Endodermal cell (in vitro differentiated cells): ENCODE measurements at regions not wholly inside any gene's neighbourhood (a gene's known extent, or its start where the extent isn't known, plus 50 kb on each side); places are given as distances from the start of the nearest gene placed in this dataset.

Experiments used
- DNase-seq: peaks from one replicate; pipeline ENCODE4 v3.0.0-alpha.2; 2017
- H3K27ac ChIP-seq: 2 replicates; pipeline ENCODE4 v1.5.1; 2013; ENCODE audit warnings: mild to moderate bottlenecking, low read depth, low read length, moderate library complexity
- H3K27me3 ChIP-seq: 2 replicates; pipeline ENCODE4 v1.6.1; 2013; ENCODE audit warnings: mild to moderate bottlenecking, low read length, moderate library complexity; ENCODE audit not compliant: insufficient read depth, control insufficient read depth, poor library complexity, severe bottlenecking
- H3K36me3 ChIP-seq: 2 replicates; pipeline ENCODE4 v1.7.0; 2013; ENCODE audit warnings: mild to moderate bottlenecking, low read length, moderate library complexity; ENCODE audit not compliant: control insufficient read depth, insufficient read depth
- H3K4me1 ChIP-seq: one replicate; pipeline ENCODE4 v1.7.0; 2013; ENCODE audit warnings: low read length; ENCODE audit not compliant: control insufficient read depth, insufficient read depth
- H3K4me3 ChIP-seq: 2 replicates; pipeline ENCODE4 v1.5.1; 2013; ENCODE audit warnings: mild to moderate bottlenecking, low read length, moderate library complexity
- H3K9ac ChIP-seq: 2 replicates; pipeline ENCODE4 v1.6.1; 2013; ENCODE audit warnings: mild to moderate bottlenecking, low read length, moderate library complexity; ENCODE audit not compliant: poor library complexity, severe bottlenecking; ENCODE audit errors: extremely low read depth
- H3K9me3 ChIP-seq: 2 replicates; pipeline ENCODE4 v1.6.1; 2013; ENCODE audit warnings: mild to moderate bottlenecking, low read length, moderate library complexity; ENCODE audit not compliant: control insufficient read depth
- H3K27ac Mint-ChIP-seq: 2 replicates; pipeline ENCODE4 v1.8.0; 2020; ENCODE audit warnings: mixed read lengths
- H3K27me3 Mint-ChIP-seq: 2 replicates; pipeline ENCODE4 v1.8.0; 2021; ENCODE audit warnings: mild to moderate bottlenecking, mixed read lengths; ENCODE audit not compliant: insufficient read depth
- H3K36me3 Mint-ChIP-seq: 2 replicates; pipeline ENCODE4 v1.8.0; 2020; ENCODE audit warnings: low read depth, mixed read lengths
- H3K4me1 Mint-ChIP-seq: 2 replicates; pipeline ENCODE4 v1.8.0; 2020; ENCODE audit warnings: mixed read lengths
- H3K4me3 Mint-ChIP-seq: 2 replicates; pipeline ENCODE4 v1.8.0; 2020; ENCODE audit warnings: mild to moderate bottlenecking, moderate library complexity, mixed read lengths
- H3K9me3 Mint-ChIP-seq: 2 replicates; pipeline ENCODE4 v1.8.0; 2020; ENCODE audit warnings: mild to moderate bottlenecking, mixed read lengths
- CTCF ChIP-seq: fragments of 200-600 bp; sonication (generic); conservative IDR thresholded peaks from 2 replicates; pipeline ENCODE4 v1.5.0; 2021; ENCODE audit warnings: antibody characterized with exemption, mild to moderate bottlenecking
- WGBS, 2 experiments: methylation state at CpG; one replicate each; pipeline versions ENCODE4 v1.1.5 to v1.1.7; 2013; ENCODE audit warnings: missing lambda C conversion rate in 2 of 2, mixed read lengths in 1 of 2; ENCODE audit not compliant: insufficient coverage in 1 of 2, insufficient read length in 1 of 2; 5-methylcytosine and 5-hydroxymethylcytosine counted together

GRCh38 chr2:34627003-34627402 is 1027.9 kb upstream of the FAM98A start:
- H3K36me3 Mint-ChIP-seq: no peaks in the 10 kb centered on the region
- Histone ChIP-seq H3K9ac (no peak overlapping the region), H3K4me1 (no peaks in the 10 kb centered on the region), H3K4me3 (no peak overlapping the region), H3K9me3 (no peaks in the 10 kb centered on the region), H3K27ac (no peak overlapping the region), H3K36me3 (no peaks in the 10 kb centered on the region), H3K27me3 (no peaks in the 10 kb centered on the region)
- TF ChIP-seq CTCF: no peak
- no peak for DNase-seq
- H3K27me3 Mint-ChIP-seq: no peaks in the 10 kb centered on the region
- H3K27ac Mint-ChIP-seq: no peak overlapping the region
- 79 to 89% methylated on average over 2 to 3 of the region's 3 CpGs for WGBS, 2 experiments
- no peaks in the 10 kb centered on the region for H3K4me1 Mint-ChIP-seq
- H3K4me3 Mint-ChIP-seq: no peak overlapping the region
- no peaks in the 10 kb centered on the region for H3K9me3 Mint-ChIP-seq

- WGBS, 2 experiments: 95% methylated on average over 4 of the region's 4 CpGs; no CpG with 5 or more reads in 1 of the 2 experiments
- TF ChIP-seq CTCF: no peak
Measured at GRCh38 chr2:34604164-34604563, 1005.1 kb upstream of the FAM98A start.

GRCh38 chr2:34602262-34602661 is 1003.2 kb upstream of the FAM98A start:
- Histone ChIP-seq H3K36me3 (no peaks in the 10 kb centered on the region), H3K9me3 (no peaks in the 10 kb centered on the region), H3K27me3 (no peaks in the 10 kb centered on the region), H3K4me1 (no peaks in the 10 kb centered on the region), H3K9ac (no peak overlapping the region), H3K27ac (no peak overlapping the region), H3K4me3 (no peak overlapping the region)
- no peak for DNase-seq
- Mint-ChIP-seq H3K36me3 (no peaks in the 10 kb centered on the region), H3K9me3 (no peaks in the 10 kb centered on the region), H3K27me3 (no peaks in the 10 kb centered on the region), H3K4me3 (no peak overlapping the region), H3K4me1 (no peaks in the 10 kb centered on the region), H3K27ac (no peak overlapping the region)
- 91 to 100% methylated on average over 1 to 3 of the region's 3 CpGs for WGBS, 2 experiments
- no peak for TF ChIP-seq CTCF

More at GRCh38 chr2:34604164-34604563, 1005.1 kb upstream of the FAM98A start:
- H3K9me3 Mint-ChIP-seq: no peaks in the 10 kb centered on the region
- Histone ChIP-seq H3K36me3 (no peaks in the 10 kb centered on the region), H3K9me3 (no peaks in the 10 kb centered on the region), H3K27ac (no peak overlapping the region), H3K9ac (no peak overlapping the region), H3K4me1 (no peaks in the 10 kb centered on the region), H3K27me3 (no peaks in the 10 kb centered on the region), H3K4me3 (no peak overlapping the region)
- no peak overlapping the region for H3K4me3 Mint-ChIP-seq
- DNase-seq: no peak
- no peaks in the 10 kb centered on the region for H3K36me3 Mint-ChIP-seq
- no peaks in the 10 kb centered on the region for H3K27me3 Mint-ChIP-seq
- H3K4me1 Mint-ChIP-seq: no peaks in the 10 kb centered on the region
- no peak overlapping the region for H3K27ac Mint-ChIP-seq
